A549 (cell line): ENCODE measurements at regions not wholly inside any gene's neighbourhood (a gene's known extent, or its start where the extent isn't known, plus 50 kb on each side); places are given as distances from the start of the nearest gene placed in this dataset.
"Not testable (repeated sequence)": the region's sequence is repeated elsewhere in the genome, so short reads cannot be mapped to it uniquely, and the experiment has no call there.

Experiments used
- CEBPB ChIP-seq, 2 experiments: fragments of >200 bp in 1 of 2; sonication (Bioruptor Twin) in 1 of 2; formaldehyde crosslinking in 1 of 2; IDR thresholded peaks; 2 replicates each; pipeline ENCODE4 v1.6.1; 2012 to 2016
- KDM5A ChIP-seq: fragments of 200-600 bp; sonication (generic); IDR thresholded peaks from 2 replicates; pipeline ENCODE4 v1.6.1; 2016; ENCODE audit warnings: antibody characterized with exemption, mild to moderate bottlenecking
- PHF8 ChIP-seq: fragments of 200-600 bp; sonication (generic); IDR thresholded peaks from 2 replicates; pipeline ENCODE4 v1.6.1; 2016; ENCODE audit warnings: low read depth, mild to moderate bottlenecking, antibody characterized with exemption, moderate library complexity, borderline replicate concordance
- POLR2A ChIP-seq: IDR thresholded peaks from 2 replicates; pipeline ENCODE4 v1.6.1; 2012; ENCODE audit warnings: mild to moderate bottlenecking, low read length
- POLR2AphosphoS2 ChIP-seq: conservative IDR thresholded peaks from 2 replicates; pipeline ENCODE4 v1.6.1; 2012; ENCODE audit warnings: low read length, improper control_type of control experiment, inconsistent platforms
- RNF2 ChIP-seq: fragments of 200-600 bp; sonication (generic); IDR thresholded peaks from 2 replicates; pipeline ENCODE4 v1.6.1; 2016; ENCODE audit warnings: low read depth, mild to moderate bottlenecking, antibody characterized with exemption, moderate library complexity, borderline replicate concordance
- ZC3H11A ChIP-seq: fragments of 450-650 bp; IDR thresholded peaks from 2 replicates; pipeline ENCODE4 v1.6.1; 2014; ENCODE audit warnings: antibody characterized with exemption, mild to moderate bottlenecking
- TF ChIP-seq, protein P1 (sequence below): fragments of >200 bp; sonication (Bioruptor Twin); formaldehyde crosslinking; IDR thresholded peaks from 3 replicates; pipeline ENCODE4 v1.5.1; 2016
- TF ChIP-seq, protein P2 (sequence below): fragments of >200 bp; sonication (Bioruptor Twin); formaldehyde crosslinking; IDR thresholded peaks from 3 replicates; pipeline ENCODE4 v1.6.1; 2016
- TF ChIP-seq, protein P3 (sequence below): IDR thresholded peaks from 2 replicates; pipeline ENCODE4 v1.6.1; 2012

DNA sequence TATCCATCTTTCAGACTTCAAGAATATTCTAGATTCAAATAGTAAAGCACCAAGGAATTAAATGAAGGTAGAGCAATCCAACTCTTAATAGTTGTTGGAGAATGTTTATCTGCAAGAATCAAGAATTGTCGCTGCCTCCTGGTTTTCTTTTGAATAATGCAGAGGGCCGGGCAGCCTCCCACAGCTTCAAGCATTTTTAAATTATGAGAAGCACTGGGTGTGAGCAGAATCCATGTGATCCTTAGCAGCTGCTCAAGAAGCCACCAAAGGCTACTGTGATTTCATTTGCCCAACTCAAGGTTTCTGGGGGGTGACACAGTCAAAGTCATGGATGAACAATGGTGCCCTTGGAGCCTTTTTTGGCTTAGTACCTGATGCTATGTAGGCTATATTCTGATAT, 374.9 kb downstream of the BCL2L11 start:
- TF ChIP-seq PHF8; RNF2; POLR2AphosphoS2; CEBPB (IDR thresholded peaks at IDR 0.05); ZC3H11A; POLR2A; KDM5A: not testable (repeated sequence)
- TF ChIP-seq, protein P1, sequence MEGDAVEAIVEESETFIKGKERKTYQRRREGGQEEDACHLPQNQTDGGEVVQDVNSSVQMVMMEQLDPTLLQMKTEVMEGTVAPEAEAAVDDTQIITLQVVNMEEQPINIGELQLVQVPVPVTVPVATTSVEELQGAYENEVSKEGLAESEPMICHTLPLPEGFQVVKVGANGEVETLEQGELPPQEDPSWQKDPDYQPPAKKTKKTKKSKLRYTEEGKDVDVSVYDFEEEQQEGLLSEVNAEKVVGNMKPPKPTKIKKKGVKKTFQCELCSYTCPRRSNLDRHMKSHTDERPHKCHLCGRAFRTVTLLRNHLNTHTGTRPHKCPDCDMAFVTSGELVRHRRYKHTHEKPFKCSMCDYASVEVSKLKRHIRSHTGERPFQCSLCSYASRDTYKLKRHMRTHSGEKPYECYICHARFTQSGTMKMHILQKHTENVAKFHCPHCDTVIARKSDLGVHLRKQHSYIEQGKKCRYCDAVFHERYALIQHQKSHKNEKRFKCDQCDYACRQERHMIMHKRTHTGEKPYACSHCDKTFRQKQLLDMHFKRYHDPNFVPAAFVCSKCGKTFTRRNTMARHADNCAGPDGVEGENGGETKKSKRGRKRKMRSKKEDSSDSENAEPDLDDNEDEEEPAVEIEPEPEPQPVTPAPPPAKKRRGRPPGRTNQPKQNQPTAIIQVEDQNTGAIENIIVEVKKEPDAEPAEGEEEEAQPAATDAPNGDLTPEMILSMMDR = not testable (repeated sequence)
- TF ChIP-seq, protein P2, sequence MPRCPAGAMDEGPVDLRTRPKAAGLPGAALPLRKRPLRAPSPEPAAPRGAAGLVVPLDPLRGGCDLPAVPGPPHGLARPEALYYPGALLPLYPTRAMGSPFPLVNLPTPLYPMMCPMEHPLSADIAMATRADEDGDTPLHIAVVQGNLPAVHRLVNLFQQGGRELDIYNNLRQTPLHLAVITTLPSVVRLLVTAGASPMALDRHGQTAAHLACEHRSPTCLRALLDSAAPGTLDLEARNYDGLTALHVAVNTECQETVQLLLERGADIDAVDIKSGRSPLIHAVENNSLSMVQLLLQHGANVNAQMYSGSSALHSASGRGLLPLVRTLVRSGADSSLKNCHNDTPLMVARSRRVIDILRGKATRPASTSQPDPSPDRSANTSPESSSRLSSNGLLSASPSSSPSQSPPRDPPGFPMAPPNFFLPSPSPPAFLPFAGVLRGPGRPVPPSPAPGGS = not testable (repeated sequence)
- TF ChIP-seq, protein P3, sequence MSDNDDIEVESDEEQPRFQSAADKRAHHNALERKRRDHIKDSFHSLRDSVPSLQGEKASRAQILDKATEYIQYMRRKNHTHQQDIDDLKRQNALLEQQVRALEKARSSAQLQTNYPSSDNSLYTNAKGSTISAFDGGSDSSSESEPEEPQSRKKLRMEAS = not testable (repeated sequence)
